Fibroblast of lung (primary cell): ENCODE measurements at regions not wholly inside any gene's neighbourhood (a gene's known extent, or its start where the extent isn't known, plus 50 kb on each side); places are given as distances from the start of the nearest gene placed in this dataset.

Source experiments
- DNase-seq, 2 donors: peaks; one replicate each; pipeline versions ENCODE4 v3.0.0 to v3.0.0-alpha.2; 2010; ENCODE audit warnings: low read depth in 2 of 2
- H2AFZ ChIP-seq: 2 replicates; pipeline ENCODE4 v1.5.1; 2012; ENCODE audit warnings: low read length, control low read depth, inconsistent platforms
- H3K27ac ChIP-seq: 2 replicates; pipeline ENCODE4 v1.5.1; 2011; ENCODE audit warnings: low read length, control low read depth; ENCODE audit not compliant: insufficient read depth
- H3K27me3 ChIP-seq: 2 replicates; pipeline ENCODE4 v1.5.1; 2011; ENCODE audit warnings: mild to moderate bottlenecking, low read length; ENCODE audit not compliant: control insufficient read depth, insufficient read depth
- H3K36me3 ChIP-seq: 2 replicates; pipeline ENCODE4 v1.5.1; 2011; ENCODE audit warnings: low read length; ENCODE audit not compliant: control insufficient read depth, insufficient read depth
- H3K4me1 ChIP-seq: 2 replicates; pipeline ENCODE4 v1.5.1; 2011; ENCODE audit warnings: low read length; ENCODE audit not compliant: control insufficient read depth, insufficient read depth; ENCODE audit errors: extremely low read depth
- H3K4me2 ChIP-seq: 2 replicates; pipeline ENCODE4 v1.5.1; 2011; ENCODE audit warnings: low read length, control low read depth; ENCODE audit not compliant: insufficient read depth; ENCODE audit errors: extremely low read depth
- H3K4me3 ChIP-seq, 4 experiments: fragments of 200-600 bp in 1 of 4; sonication (generic) in 1 of 4; replicated peaks in 1 of 4; 2 replicates each; pipeline ENCODE4 v1.5.1; 2011 to 2016; ENCODE audit warnings: low read length in 4 of 4, low read depth in 3 of 4, mild to moderate bottlenecking in 3 of 4, control low read depth in 2 of 4, inconsistent platforms in 1 of 4, mixed read lengths in 1 of 4; ENCODE audit not compliant: insufficient read depth in 1 of 4; ENCODE audit errors: control extremely low read depth in 1 of 4
- H3K79me2 ChIP-seq: 2 replicates; pipeline ENCODE4 v1.5.1; 2012; ENCODE audit warnings: mild to moderate bottlenecking, low read length, inconsistent platforms; ENCODE audit not compliant: control insufficient read depth, insufficient read depth
- H3K9ac ChIP-seq: 2 replicates; pipeline ENCODE4 v1.5.1; 2011; ENCODE audit warnings: mild to moderate bottlenecking, low read length, control low read depth; ENCODE audit not compliant: insufficient read depth
- H3K9me3 ChIP-seq: 2 replicates; pipeline ENCODE4 v1.5.1; 2012; ENCODE audit warnings: low read depth, low read length; ENCODE audit not compliant: control insufficient read depth, insufficient read depth
- H4K20me1 ChIP-seq: 2 replicates; pipeline ENCODE4 v1.5.1; 2011; ENCODE audit warnings: low read length; ENCODE audit not compliant: control insufficient read depth, insufficient read depth; ENCODE audit errors: extremely low read depth
- CTCF ChIP-seq, 2 donors: IDR thresholded peaks in 1 of 2; conservative IDR thresholded peaks in 1 of 2; 1 replicate in 1 of 2; 2 replicates in 1 of 2; pipeline ENCODE4 v1.5.1; 2011 to 2012; ENCODE audit warnings: low read length in 2 of 2, control low read depth in 1 of 2, inconsistent platforms in 1 of 2, low read depth in 1 of 2, mild to moderate bottlenecking in 1 of 2
- EZH2 ChIP-seq: IDR thresholded peaks from 2 replicates; pipeline ENCODE4 v1.5.1; 2012; ENCODE audit warnings: low read length, control low read depth, mild to moderate bottlenecking; ENCODE audit errors: missing control alignments

GRCh38 chr5:74977471-74977870 lies 74.9 kb downstream of the GCNT4 start:
- Histone ChIP-seq H3K9ac (no peak overlapping the region), H3K9me3 (no peaks in the 10 kb centered on the region), H3K4me3 (no peak overlapping the region), H3K4me2 (no peak overlapping the region), H2AFZ (no peak overlapping the region), H3K4me1 (no peaks in the 10 kb centered on the region), H3K27me3 (no peaks in the 10 kb centered on the region), H3K36me3 (no peaks in the 10 kb centered on the region), H3K27ac (no peak overlapping the region), H4K20me1 (no peaks in the 10 kb centered on the region), H3K79me2 (no peaks in the 10 kb centered on the region)
- TF ChIP-seq EZH2 (no peak), CTCF (conservative IDR thresholded peaks at IDR 0.05 in 1 of 2, IDR thresholded peaks at IDR 0.05 in 1 of 2; ENCODE audit: low read depth in 1 of 2, low read length in 2 of 2) (no peak)
- no peak for DNase-seq

GRCh38 chr5:74976651-74977050 lies 75.7 kb downstream of the GCNT4 start:
- H3K27me3 ChIP-seq, result no peaks in the 10 kb centered on the region
- no peak overlapping the region for H2AFZ ChIP-seq
- H3K36me3 ChIP-seq, result no peaks in the 10 kb centered on the region
- H3K9ac ChIP-seq, result no peak overlapping the region
- H3K79me2 ChIP-seq, result no peaks in the 10 kb centered on the region
- H3K4me2 ChIP-seq, result no peak overlapping the region
- H3K4me3 ChIP-seq, result no peak overlapping the region
- H3K9me3 ChIP-seq, result no peaks in the 10 kb centered on the region
- no peaks in the 10 kb centered on the region for H3K4me1 ChIP-seq
- no peak for DNase-seq
- H3K27ac ChIP-seq, result no peak overlapping the region
- no peaks in the 10 kb centered on the region for H4K20me1 ChIP-seq
- TF ChIP-seq CTCF (conservative IDR thresholded peaks at IDR 0.05 in 1 of 2, IDR thresholded peaks at IDR 0.05 in 1 of 2; ENCODE audit: low read depth in 1 of 2, low read length in 2 of 2), result no peak
- TF ChIP-seq EZH2, result no peak

- no peak overlapping the region for H3K9ac ChIP-seq
- H3K36me3 ChIP-seq, result no peaks in the 10 kb centered on the region
- no peak overlapping the region for H3K27ac ChIP-seq
- no peak for TF ChIP-seq CTCF (conservative IDR thresholded peaks at IDR 0.05 in 1 of 2, IDR thresholded peaks at IDR 0.05 in 1 of 2; ENCODE audit: low read depth in 1 of 2, low read length in 2 of 2)
- no peak for TF ChIP-seq EZH2
- H3K4me2 ChIP-seq, result no peak overlapping the region
- H3K4me3 ChIP-seq, result no peak overlapping the region
- no peak for DNase-seq
- no peaks in the 10 kb centered on the region for H3K9me3 ChIP-seq
- H4K20me1 ChIP-seq, result no peaks in the 10 kb centered on the region
- H3K4me1 ChIP-seq, result no peaks in the 10 kb centered on the region
- H3K79me2 ChIP-seq, result no peaks in the 10 kb centered on the region
- H3K27me3 ChIP-seq, result no peaks in the 10 kb centered on the region
- H2AFZ ChIP-seq, result no peak overlapping the region
Observed at GRCh38 chr5:74975582-74975981, 76.8 kb downstream of the GCNT4 start.
